MV-4-11 (cell line): ENCODE measurements at regions not wholly inside any gene's neighbourhood (a gene's known extent, or its start where the extent isn't known, plus 50 kb on each side); places are given as distances from the start of the nearest gene placed in this dataset.

ENCODE experiments used
- DNase-seq: peaks from one replicate; lab custom pipeline; 2025; lab: John Stamatoyannopoulos, UW

DNA sequence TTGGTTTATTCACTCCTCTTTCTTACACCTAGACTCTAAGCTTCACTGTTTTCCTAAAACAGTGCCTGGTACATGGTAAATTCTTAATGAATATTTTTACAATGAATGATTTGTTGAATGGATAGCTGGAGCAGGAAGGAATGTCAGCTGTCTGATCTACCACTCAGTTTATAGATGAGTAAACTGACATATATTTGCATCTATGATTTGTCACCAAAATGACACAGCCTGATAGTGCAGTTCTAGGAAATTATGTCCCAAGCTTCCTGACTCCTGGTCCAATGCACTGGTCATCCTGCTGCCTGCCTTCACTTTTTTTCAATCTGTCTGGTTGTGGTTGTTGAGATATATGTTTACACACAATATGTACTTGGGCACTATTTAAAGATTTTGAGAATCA lies 651.7 kb upstream of the WWC1 start:
- no peak for DNase-seq

DNA sequence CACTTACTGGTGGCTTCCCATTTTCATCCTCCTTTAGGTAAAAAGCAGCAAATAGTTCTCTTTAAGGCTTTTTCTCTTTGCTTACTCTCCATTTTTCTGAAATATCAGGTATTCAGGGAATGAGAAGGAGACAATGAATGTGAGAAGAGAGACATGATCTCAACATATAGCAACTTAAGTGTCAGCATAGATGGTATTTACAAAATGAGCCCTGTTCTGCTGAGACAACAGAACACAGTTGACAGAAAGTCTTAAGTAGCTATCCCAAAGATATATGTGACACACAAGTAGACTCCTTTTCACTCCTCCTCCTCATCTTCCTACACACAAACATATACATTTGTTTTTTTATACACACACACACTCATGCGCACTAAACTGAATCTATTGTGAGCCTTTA lies 649.3 kb upstream of the WWC1 start:
- no peak for DNase-seq

DNA sequence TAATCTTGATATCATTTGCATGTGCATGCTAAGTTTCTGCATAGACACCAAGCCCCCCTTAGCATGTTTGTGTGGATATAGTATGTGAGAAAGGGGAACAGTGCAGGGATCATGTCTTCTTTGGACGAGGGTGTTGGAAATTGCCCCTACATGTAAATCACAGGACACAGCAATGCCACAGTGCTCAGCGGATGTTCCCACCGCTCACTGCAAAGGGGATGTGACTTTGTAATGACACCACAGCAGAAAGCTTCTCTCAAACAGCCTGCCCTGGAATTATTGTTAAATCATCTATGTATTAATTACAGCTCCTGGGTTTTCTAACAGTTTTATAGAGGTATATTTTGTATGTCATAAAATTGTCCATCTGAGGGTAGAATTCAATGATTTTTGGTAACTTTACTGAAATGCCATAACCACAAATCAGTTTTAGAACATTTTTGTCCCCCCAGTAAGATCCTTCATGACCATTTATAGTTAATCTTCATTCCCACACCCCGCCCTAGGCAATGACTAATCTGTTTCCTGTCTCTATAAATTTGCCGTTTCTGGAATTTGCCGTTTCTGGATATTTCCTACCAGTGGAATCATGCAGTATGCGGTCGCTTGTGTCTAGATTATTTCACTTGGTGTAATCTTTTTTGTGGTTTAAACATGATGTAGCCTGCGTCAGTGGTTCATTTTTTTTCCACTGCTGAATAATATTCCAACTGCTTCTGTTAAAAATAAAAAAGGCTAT lies 648.5 kb upstream of the WWC1 start:
- no peak for DNase-seq

DNA sequence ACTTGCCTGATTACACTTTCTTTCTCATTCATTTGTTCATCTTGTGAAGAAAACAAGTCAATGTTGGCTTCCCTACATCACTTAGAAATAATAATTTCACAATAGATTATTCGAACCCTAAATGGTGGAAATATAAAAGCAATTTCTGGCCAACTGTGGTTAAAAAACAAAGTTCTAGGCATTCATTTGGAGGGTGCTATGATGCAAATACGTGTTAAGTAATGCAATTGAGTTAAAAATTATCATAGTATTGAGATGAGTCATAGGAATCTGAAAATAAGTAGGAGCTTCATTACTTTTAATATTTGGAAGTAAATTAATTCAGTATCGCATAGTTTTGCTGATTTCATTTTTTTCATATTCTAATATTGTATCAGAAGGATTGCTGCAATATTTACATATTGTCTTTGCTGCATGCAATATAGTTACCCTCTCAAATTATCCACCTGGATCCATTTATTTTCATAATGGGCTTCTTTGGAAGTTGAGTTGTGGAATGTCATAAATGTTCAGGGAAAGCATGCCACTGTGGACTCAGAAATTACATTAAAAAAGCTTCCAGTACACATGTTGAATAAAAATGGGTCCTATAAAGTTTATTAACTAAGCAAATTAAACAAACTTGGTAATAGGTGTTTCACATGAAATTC lies 647.7 kb upstream of the WWC1 start:
- DNase-seq = no peak

DNA sequence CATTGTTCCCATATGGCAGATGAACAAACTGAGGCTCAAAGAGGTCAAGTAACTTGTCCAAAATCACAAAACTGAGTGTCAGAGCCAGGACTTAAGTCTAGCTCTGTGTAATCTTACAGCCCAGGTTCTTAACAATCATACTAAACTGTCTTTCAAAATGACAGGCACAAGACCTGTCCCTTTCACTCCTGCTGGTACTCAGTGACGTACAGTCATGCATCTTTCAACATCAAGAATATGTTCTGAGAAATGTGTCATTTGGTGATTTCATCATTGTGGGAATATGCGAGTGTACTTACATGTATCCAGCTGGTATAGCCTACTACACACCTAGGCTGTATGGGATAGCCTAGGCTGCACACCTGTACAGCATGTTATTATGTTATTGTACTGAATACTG lies 646.8 kb upstream of the WWC1 start:
- no peak for DNase-seq

DNA sequence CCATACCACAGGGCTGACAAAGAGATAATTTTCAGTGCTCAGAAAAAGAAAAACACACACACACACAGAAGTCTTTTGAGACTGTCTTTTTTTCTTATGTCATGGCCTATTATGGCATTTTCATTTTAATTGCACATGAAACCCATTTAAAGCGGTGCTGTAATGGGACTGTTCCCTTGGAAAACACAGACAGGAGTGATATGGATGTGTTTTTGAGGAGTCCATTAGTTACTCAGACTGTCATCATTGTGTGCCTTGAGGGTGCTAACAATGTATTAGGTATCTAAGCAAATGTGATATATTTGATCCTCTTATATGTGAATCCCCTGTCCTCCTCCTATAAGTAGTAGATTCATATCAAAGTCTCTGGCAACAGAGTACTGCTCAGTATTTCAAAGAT lies 642.0 kb upstream of the WWC1 start:
- DNase-seq = no peak

DNA sequence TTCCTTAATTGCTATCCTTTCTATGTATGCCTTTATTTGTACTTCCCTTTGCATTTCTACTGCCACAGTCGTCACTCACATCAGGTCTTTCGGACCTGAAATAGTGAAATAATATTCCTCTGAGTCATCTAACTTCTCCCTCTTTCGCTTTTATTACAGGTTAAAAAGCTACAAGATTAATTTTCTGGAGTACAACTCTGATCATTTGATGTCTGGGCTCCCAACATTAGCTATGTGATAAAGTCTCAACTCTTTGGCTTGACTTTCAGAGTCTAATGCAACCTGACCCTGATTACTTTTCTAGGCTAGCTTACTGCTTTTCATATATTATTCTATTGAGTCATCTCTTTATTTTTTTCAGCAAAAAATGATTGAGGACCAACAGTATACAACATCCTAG lies 638.8 kb upstream of the WWC1 start:
- no peak for DNase-seq

DNA sequence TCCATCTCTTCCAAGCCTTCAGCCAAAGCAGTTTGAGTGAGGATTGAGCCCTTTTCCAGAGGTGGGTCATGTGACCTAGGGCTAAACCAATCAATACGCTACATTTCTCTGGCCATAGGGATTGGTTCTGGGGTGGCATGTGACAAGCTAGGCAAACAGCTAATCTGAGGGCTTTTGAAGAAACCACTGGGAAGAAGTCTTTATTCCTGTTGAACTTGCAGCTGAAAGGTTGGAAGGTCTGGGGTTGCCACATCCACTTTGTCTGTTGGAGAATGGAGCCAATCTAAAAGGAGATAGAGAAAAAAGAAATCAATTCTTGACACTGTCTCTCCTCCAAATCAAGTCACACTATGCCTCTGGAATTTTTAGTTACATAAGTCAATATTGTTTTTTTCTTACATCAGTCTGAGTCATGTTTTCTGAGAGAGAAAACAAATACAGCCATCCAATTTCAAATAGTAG lies 637.8 kb upstream of the WWC1 start:
- no peak for DNase-seq

DNA sequence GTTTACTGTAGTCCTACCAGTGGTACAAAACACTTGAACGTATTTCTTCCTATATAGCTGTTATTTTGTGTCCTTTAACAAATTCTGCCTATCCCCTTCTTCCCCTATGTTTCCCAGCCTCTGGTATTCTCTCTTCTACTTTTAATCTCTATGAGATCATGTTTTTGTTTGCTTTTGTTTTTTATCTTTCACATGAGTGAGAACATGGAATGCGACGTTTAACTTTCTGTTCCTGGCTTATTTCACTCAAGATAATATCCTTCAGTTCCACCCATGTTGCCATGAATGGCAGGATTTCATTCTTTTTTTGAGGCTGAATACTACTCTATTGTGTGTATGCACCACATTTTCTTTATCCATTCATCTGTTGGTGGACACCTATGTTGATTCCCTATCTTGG lies 634.4 kb upstream of the WWC1 start:
- no peak for DNase-seq

DNA sequence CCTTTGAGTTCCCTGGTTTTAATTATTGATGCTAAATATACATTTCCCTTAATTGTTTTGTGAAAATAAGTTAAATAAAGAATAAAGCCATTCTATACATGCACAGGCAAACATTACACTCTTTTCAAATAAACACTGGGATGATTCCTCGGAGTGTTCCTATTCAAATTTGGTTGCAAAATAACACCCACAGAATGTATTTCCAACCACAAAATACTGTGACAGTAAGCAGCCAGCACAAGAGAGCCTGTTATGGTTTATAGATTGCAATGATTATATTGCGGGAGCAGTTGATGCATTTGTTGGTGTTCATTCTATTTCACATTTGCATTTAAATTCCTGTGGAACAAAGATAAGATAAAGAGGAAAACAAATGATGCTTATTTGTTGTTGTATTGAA lies 632.6 kb upstream of the WWC1 start:
- no peak for DNase-seq

DNA sequence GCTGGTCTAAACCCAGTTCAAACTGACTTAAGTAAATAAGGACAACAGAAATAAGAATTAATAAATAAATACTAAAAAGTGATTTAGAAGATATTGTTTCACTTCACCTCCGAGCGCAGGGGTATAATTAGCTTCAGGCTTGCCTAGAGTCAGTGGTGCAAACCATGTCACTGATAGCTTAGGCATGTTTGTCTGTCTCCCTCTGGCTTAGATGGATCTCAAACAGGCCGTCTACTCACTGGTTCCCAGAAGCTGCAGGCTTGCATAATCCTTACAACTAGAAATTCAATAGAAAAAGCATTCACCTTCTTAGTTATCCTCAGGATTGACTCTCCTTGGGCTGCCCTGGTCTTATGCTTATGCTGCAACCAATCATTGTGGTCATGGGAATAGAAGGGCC lies 629.8 kb upstream of the WWC1 start:
- DNase-seq = no peak

DNA sequence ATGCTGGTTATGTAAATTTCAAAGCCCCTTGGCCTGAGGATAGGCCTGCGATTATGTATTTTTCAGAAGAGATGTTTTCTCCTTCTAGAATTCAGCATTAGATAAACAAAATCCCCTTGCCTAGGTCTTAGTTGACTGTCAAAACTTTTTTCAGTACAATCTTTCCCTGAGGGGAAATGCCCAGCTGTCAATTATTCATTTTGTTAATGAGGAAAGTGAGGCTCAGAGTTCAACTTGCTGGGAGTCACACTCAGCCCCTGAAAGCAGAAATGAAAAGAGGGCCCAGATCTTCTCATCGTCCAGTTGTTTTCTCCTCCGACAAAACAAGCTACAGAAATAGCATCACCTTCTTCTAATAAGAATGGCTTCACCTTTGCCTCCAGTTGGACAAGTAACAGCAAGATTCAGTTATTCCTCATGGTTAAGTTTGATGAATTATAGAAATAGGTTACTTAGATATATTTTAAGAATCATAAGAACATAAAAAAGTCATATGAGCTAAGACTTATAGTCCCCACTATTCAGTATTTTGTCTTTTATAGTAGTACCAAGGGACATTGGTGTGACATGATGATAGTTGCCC lies 627.1 kb upstream of the WWC1 start:
- no peak for DNase-seq

DNA sequence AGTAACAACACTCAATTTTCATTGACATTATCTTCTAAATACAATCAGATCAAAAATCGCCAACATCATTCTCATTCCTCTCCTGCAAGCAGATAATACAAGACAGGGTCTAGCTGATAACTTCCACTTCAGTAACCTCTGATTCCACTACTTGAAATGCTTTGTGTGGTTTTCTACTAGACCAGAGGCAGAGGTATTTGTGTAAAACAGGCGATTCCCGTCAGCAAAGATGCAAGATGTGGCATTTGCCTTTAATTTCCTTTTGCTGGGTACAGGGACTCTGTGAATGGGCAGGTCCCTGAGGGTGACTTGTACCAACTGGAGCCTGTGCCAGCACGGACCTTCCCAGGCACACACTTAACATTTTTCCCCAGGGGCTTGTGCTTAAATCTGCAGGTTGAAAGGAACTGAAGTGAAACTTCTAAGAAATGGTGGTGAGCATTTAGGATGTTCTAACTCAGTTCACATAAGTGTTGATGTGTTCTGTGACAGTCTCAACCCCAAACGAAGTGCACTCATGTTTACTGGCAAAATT lies 625.5 kb upstream of the WWC1 start:
- DNase-seq = no peak

DNA sequence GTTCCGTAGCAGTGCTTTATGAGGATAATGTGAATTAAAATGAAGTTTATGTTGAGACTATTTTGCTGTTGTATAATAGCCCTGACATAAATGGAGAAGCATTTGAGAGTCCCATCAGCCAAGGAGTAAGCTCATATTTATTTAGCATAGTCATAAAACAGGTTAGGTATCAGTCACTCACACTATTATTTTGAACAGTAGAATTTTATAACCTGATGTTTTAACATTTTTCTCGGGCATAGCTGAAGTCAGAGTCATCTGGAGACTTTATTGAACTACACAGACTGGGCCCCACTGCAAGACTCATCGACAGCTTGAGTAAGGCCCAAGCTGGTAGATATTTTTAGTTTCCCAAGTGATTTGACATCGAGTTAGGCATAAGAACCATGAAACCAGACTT lies 620.3 kb upstream of the WWC1 start:
- no peak for DNase-seq

DNA sequence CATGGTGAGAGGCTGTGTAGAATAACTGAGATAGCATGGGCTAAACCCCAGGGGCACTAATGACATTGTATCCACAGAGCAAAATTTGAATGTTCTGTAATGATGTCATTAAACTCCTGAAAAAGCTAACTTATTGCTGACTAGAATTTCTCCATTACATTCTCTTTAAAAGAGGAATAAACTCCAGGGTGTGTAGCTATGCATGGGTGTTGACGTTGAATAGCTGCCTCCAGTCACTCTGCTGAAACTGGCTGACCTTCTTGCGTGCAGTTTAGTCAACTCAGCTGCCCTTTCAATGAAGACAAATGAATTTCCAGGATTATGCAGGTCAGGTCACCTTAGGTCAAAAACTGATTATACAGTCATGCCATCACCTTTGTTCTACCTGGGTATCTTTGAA lies 617.5 kb upstream of the WWC1 start:
- no peak for DNase-seq

DNA sequence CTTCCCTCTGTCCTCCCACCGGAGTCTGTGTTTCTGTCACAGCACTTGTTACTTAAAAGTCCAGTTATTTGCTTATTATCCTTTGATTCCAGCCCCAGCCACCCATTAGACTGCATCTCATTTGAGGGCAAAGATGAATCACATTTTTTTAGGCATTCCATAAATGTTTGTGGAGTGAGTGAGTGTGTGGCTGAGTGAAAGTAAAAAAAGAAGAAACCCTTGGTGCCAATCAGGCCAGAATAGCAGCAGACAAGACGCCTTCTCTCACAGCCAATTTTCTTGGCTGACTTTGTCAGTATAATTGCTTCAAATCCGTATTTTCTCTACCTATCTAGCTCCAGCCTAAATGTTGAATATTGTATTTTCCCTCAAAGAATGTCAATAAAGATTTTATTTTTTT lies 613.0 kb upstream of the WWC1 start:
- no peak for DNase-seq

DNA sequence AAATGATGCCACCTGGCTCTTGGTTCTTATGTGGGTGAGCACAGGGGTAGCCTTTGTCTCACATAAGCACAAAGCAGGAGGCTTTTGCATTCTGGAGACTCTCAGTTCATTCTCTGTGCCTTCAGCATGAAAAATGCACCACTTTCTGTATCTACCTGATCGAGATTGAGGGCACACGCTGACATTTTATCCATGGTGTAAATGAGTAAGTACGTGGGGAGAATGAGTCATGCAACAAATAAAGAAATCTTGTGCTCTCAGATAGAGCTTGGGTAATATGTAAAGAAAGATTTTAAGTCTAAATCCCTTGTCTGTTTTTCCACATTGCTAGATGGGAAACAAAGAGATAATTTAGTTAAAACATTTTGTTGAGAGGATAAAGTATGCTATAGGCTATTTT lies 607.2 kb upstream of the WWC1 start:
- DNase-seq = no peak

DNA sequence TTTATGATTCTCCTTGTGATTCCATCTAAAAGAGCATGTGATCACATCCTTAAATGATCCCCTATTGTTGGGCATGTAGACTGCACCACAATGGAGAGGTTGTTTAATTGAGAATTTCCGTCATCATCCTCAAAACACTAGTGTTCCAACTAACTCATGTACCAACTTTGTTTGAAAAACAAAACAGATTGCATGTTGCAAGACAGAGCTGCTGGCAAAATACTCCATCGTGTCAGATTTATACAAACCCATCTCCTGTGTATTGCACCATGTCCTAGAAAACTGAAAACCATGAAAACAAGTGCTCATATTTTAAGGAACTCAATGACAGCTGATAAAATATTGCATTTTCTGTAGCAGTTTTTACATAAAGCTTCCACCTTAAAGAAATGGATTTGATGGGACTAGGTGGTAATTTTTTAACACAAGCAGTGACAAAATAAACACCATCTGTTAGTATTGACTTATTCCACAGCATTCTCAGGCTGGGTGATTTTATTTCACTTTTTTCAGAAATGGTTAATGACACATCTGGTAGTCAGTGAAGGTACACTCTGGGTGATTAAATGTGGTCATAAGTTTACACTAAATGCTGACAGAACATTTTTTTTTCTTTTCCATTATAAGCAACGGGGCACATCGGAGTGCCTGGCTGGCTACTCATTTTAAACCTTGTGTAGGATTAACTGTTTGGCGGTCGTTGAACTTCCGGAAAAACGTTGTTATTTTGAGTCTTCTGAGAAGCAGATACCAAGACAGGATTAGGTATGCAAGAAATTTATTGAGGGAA lies 602.9 kb upstream of the WWC1 start:
- peak; percentile 10 for DNase-seq

DNA sequence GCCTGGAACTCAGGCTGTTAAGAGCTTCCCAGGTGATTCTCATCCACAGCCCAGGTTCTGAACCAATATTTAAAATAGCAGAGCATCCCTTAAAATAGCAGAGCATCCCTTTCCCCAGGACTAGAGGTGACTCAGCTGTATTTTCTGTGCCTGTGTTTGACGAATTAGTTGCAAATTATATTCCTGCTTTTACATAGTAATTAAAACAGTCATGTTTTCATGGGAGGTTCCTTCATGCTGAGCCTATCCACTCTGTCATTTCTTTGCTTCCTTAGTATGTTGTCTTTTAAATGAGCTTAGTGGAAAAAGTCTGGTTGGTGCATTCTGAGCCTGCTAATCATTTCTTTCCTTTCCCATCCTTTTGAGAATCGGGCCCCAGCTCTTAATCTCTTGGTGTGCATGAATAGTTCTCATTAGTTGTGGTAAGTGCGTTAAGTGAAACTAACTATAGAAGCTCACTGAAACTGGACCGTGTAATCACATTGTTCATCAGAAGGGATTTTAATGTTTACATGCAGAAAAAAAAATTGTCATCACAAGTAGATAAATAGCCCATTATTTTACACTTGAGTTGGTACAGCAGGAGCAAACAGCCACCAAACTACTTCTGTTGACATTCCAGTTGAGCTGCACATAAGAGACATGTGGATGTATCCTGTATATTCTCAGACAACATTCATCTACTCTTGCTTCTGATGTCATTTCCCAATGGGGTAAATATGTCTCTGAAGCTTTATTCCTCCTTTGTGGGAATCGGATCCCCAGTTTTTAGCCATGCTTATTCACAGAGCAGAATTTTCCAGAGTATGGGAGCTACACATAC lies 596.9 kb upstream of the WWC1 start:
- DNase-seq = no peak

DNA sequence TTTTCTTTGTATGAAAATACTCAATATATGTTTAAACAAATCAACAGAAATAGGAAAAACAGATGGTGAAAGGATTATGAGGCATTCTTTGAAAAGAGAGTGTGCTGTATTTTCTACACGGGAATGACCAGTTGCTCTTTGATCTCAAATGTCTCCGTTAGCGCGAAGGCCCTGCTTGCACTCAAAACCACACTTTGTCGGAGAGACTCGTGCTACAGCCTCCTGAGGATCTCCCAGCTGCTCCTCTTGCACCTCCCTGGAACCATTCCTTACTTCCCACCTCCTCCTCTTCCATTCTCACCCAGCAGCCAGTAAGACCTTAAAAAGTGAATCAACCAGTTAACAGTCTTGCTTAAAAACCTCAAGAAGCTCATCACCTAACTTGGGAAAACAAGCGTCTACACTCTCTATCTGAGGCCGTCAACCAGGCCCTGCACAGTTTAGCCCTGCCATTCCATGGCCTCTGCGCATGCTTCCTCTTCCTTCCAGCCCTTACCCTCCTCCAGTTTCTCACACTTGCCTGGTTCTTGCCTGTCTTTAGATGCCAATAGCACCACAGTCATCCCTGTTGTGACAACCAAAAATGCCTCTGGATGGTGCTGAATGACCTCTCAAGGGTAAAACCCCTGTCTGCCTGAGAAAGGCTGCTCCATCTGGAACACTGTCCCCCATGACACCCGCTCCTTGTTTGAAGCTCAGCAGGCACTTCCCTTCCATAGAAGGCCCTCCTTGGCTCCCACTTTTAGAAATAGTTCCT lies 594.7 kb upstream of the WWC1 start:
- no peak for DNase-seq

DNA sequence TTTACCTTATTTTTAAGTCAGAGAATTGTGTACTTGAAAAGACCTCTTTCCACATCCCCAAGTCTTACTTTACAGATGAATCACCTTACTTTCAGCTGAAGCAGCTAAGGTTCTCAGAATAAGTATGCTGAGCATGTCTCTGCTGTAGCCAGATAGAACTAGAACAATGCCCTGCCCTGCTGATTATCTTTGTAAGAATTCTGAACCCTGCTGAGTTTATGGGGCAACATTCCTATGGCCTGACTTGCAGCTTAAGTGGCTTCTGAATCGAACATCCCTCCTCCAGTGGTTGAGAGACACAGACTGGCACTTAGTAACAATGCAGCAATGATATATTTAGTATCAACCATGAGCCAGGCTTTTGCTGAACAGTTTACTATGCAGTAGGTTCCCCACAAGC lies 592.0 kb upstream of the WWC1 start:
- DNase-seq = no peak
